NCI-H1417 treated with DMSO at 0.1 percent for 48 hours (cell line): ENCODE measurements at regions not wholly inside any gene's neighbourhood (a gene's known extent, or its start where the extent isn't known, plus 50 kb on each side); places are given as distances from the start of the nearest gene placed in this dataset.

ENCODE experiments used
- DNase-seq: peaks from one replicate; lab custom pipeline; 2025; lab: John Stamatoyannopoulos, UW

DNA sequence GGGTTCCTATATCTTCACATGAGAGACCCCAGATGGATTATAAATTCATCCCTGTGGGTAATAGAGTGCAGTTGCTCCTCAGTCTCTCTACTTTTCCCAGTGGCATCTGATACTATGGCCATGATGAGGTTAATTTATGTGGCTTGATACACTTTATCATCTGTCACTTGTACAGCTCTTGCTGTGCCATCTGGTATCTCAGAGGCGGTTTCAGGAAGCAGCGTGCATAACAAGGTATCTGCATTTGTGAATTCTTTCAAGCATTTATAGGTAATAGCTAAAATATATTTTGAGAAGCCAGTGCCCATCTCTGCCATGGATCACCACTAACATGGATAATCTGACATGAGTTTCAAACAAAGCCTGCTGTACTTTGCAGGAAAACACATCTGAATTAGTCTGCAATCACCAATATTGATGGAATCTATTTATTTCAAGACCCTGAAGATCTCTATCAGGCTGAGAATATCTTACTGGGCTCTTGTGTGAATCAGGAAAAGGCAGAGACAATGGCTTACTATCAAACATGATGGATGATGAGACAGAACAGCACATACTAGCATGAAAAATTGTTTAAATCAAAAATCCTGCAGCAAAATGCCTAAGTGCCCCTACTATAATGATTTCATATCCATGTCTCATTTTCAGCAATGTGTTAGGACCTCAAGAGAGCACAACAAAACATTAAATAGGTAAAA is 548.7 kb upstream of the MAP3K7 start:
- no peak for DNase-seq

DNA sequence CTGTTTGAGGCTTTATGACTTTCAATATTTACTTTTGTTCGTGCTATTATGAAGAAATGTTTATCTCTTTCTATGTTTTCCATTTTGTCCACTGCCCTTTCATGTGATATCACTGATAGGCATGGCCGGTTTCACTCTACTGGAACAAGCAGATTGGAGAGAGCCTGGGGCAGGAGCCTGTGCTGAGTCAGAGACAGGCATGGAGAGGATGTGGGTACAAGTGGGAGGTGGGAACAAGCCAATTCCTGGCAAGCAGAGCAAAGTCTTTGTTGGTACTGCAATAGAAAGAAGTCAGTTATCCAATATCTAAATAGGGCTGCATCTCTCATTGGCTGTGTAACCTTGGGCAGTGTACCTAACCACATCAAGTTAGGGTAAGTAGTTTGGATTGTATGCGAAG is 545.6 kb upstream of the MAP3K7 start:
- DNase-seq = no peak

DNA sequence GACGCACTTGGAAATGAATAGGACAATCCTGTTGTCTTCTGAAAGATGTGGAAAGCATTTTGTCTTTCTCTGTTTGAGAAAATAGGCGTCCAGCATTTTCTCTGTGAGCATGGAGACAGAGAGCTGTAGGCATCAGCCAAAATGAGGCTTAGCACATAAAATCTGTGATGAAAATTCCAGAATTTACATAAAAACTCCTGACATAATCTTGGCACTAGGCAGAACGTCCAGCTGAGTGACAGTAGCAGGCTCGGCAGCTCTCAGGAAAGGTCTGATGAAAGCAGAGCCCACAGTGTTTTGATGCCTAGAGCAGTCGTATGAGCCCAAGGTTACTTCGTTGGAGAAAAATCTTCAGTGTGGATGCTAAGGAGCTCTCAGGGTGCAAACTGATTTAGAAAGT is 543.3 kb upstream of the MAP3K7 start:
- DNase-seq = no peak

DNA sequence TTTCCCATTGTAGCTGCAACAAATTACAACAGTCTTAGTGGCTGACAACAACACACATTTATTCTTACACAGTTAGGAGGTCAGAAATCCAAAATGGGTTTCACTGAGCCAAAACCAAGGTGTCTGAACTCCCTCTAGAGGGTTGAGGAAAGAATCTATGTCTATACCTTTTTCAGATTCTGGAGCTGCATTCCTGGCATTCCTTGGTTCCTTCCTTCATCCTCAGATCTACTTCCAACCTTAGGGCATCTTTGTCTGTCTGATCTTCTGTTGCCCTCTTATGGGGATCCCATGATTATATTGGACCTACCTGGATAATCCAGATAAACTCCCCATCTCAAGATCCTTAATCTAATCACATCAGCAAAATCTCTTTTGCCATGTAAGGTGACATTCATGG is 540.9 kb upstream of the MAP3K7 start:
- no peak for DNase-seq

DNA sequence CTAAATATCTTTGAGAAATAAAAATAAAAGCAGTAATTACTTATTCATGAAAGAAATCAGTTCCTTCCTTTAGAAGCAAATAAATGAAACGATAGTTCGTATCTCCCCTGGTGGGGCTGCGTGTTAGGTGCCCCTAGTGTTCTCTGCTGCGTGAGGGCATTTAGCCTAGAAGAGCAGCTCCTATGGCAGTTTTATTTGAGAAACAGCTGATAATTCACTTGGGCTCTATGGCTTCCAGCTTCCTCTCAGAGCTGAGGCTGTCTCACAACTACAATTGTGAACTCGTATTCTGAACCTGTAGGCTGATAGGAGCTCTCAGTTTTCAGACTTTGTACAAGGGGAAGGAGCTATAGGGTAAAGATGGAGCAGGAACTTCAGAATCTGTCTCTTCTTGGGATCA is 540.0 kb upstream of the MAP3K7 start:
- DNase-seq = no peak

DNA sequence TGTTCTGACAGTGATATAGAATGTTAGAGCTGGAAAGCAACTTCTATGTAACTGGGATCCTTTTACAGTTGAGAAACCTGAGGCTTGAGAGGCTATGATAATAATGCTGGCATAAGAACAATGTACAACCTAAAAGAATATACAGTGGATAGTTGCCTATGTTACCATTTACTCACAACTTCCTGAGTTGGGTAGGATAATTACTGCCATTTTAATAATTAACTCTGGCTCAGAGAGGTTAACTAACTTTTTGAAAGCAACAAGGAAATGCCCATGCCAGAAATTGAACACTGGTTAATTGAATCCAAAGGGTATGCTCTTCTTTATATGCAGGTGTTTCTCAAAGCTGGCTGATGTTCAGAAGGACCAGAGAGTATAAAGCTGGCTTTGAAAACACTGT is 530.7 kb upstream of the MAP3K7 start:
- DNase-seq = no peak

DNA sequence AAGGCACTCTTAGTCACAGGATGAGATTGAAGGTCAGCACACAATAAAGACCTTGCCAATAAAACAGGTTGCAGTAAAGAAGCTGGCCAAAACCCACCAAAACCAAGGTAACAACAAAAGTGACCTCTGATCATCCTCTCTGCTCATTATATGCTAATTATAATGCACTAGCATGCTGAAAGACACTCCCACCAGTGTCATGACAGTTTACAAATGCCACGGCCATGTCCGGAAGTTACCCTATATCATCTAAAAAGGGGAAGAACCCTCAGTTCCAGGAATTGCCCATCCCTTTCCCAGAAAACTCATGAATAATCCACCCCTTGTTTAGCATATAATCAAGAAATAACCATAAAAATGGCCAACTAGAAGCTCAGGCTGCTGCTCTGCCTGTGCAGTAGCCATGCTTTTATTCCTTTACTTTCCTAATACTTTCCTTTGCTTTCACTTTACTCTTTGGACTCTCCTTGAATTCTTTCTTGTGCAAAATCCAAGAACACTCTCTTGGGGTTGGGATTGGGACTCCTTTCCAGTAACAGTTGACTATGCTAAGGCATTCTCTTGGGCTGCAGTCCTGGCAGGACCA is 527.3 kb upstream of the MAP3K7 start:
- no peak for DNase-seq

DNA sequence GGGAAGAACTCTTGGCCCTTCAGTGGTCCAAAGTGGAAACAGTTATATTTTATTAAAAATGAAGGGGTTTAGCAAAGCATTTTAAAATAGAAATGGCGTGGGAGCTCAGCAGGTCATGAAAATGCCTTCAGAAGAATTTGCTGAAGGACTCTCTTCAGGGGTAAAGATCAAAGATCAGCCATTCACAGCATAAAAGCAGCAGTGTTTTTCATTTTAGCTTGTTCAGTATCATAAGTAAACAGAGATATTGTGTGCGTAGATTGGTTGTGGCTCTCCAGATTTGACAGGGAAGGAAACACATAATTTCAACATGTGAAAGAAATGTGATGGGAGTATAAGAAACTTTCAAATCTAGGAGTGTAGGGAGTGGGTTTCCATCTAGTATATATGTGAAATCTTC is 519.2 kb upstream of the MAP3K7 start:
- no peak for DNase-seq

DNA sequence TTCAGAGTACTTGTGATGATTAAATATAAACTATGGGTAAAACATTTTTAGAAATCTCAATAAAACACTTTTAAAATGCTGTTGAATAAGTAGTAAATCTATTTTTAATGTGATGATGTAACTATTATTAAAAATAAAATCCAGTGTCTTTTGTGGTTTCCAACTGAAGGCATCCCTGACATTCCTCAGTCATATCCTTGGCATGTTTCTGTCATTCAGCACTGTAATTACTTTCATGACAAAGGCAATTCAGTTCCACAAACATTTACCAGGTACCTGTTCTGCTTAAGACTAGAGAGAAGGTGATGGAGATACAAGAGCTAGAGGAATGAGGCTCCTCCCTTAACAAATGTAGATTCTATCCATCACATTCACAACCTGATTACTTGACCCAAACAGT is 518.7 kb upstream of the MAP3K7 start:
- DNase-seq = no peak

DNA sequence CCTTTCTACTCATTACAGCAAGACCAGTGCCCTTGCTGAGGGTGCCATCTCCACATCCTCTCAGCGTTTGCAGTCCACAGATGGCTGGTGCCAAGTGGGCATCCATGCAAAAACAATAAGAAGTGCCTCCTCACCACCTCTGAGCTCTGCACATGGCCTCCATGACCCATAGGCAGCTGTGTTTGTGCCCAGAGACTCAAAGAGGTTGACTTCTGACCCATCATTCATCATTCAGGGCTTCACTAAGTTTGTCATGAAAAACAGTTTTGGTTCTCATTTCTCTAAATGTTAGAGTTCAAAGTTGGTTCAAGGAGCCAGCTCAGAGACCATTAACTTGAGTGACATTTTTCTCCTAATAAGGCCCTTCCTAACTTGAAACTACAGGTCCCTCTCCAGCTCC is 512.6 kb upstream of the MAP3K7 start:
- no peak for DNase-seq

DNA sequence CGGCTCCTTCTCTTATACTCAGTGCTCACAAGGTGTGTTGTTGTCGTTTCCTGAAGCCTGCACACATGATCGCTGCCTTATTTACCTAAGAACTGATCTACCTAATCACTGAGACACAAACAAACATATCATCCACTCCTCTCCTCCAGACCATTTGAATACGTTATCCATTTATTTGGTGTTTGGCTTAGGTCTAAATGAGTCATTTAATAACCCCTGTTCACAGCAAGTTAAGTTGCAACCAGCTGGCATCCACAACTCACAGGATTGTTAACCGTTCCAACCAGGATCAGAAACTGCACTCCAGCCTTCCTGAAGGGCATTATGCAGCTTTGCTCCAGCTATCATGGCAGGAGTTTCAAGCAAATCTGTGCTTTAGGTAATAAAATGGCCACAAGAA is 511.1 kb upstream of the MAP3K7 start:
- DNase-seq = peak; percentile 10

DNA sequence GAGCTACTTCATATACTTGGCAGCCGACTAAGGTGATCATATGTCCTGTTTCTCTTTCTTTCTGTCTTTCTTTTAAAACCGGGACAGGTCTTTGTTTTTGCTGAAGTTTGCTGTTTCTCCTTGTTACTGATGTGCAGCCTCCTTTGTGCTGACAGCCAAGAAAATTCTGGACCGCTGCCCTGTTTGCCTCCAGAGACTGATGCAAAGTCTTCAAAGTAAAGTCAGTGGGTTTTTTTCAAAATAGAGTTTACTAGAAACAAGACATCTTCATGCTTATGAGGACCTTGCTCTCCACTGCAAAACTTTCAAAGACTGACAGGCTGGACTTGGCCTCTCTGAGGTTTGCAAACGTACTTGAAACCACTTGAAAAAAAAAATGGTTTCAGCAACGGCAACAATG is 510.5 kb upstream of the MAP3K7 start:
- DNase-seq = no peak

DNA sequence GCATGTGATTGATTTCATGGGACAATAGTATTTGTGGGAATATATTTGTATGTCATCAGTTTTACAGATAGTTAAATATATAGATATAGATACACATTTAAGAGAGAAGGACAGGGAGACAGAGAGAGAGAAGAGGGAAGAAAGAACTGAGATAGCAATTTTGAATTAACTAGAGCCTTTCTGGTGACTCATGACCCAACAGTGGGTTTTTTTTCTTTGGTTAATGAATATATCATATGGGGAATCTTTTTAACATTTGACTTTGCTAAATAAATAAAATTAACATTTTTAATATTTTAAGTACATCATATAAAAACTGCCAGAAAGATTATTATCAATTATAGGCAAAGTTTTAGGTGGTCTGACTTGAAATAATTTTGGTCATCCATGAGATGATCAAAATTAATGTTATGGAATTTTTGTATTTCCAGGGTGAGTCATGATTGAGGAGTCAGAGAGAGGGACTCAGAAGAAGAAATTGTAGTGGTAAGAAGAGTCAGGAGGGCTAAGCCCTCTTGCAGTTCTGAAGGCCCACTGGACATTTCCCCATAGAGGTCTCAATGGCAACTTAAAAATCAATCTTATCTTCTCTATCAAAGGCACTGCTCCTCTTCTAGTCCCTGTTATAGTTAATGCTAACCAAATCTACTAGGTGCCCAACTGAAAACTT is 508.1 kb upstream of the MAP3K7 start:
- DNase-seq = no peak

DNA sequence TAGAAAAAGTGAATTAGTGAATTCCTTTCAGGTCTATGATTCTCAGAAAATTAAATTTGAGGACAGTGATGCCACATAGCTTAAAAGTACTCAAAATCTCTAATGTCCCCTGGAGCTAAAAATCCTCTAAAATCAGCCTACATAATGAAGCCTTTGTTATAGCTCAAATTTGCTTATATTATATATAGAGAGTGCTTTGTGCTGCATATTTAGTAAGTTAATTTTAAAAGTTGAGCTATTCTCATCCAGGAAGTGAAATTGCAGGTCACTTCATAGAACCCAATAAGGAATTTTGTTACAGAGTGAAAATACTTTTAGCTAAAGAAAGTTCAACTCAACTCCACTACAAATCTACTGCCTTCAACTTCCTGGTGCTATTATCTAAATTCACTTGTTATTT is 507.5 kb upstream of the MAP3K7 start:
- no peak for DNase-seq

DNA sequence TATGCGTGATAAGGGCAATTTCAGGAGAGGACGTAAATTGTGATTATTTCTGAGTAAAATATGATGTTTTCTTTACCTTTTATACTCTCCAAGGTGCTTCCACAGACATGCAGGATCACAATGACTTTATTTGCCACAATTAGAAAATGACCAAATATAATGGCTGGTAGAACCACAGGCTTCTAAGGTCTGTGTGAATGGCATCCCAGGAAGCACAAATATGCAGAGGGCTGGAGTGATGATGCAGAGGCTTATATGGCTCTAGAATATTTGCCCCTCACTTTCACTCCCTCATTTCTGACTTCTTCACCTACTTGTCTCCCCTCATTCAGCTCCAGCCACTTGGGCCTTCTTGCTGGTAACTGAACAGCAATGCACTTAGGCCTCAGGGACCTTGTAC is 502.1 kb upstream of the MAP3K7 start:
- DNase-seq = no peak

DNA sequence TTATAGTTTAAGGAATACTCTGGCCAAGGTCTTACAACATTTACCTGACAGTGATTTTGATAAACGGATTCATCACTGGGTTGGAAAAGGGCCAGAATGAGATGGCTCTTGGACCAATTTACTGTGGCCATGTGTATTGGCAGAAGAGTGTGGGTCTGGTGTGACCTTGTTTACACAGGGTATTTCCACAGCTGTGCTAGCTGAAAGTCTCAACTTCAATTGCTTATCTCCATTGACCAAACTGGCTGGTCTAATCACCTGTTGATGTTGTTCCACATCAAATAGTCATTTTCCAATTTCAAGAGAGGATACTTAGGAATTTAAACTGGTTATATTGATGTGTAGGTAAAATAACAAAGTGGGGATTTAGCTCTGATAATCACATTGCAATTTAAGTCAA is 501.6 kb upstream of the MAP3K7 start:
- DNase-seq = no peak

DNA sequence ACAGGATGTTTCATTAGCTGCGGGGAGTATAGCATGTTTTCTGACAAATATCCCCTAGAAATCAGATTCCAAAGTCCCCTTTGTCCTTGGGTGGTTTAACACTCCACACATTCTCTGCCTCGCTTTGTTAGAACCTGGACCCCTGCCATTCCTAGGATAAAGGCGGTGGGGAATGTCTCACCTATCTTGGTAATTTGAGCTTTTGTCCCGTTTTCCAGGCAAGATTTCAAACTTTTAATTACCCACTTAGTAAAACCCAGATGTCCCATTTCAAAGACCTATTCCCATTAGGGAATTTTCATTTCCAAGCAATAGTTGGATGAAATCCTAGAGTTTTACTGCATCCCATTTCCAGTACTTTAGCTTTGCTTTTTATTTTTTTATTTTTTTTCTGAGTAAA is 501.0 kb upstream of the MAP3K7 start:
- DNase-seq = no peak

DNA sequence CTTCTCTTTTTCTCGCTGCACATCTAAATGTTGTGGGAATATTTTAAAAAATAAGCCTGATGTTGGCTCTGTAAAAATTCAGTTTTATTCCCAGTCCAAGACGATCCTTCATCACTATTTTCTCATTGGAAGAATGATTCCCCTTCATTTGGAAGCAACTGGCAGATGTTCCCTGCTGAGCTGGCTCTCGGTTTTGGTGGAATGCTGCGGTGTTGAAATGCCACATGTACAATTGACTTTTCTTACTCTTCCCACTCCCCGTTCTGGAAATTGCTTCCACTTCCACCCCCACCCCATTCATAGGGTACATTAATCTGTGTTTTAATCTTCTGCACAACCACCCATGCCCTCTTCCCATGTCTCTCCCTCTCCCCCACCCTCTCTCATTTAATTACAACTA is 496.3 kb upstream of the MAP3K7 start:
- DNase-seq = no peak

DNA sequence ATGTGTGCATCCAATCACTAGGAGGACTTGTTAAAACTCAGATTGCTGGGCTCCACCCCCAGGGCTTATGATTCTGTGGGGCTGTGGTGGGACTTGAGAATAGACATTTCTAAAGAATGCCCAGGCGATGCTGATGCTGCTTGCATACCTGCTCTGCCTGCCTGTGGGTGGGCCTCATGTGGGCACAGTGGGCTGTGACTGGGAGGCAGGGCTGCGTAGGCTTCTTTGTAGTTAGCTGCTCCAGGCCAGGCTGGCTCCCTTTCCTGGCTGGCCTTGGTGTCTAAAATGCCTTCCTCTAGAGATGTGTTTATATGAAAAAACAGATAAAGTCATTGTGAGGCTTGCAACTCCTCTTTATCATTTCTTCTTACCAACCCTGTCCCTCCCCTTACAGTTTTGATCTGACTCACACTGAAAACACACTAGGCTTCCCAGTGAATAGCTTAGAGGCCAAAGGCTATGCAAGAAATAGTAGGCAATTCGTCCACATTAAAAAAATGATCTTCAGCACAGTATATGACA is 495.5 kb upstream of the MAP3K7 start:
- DNase-seq = no peak

DNA sequence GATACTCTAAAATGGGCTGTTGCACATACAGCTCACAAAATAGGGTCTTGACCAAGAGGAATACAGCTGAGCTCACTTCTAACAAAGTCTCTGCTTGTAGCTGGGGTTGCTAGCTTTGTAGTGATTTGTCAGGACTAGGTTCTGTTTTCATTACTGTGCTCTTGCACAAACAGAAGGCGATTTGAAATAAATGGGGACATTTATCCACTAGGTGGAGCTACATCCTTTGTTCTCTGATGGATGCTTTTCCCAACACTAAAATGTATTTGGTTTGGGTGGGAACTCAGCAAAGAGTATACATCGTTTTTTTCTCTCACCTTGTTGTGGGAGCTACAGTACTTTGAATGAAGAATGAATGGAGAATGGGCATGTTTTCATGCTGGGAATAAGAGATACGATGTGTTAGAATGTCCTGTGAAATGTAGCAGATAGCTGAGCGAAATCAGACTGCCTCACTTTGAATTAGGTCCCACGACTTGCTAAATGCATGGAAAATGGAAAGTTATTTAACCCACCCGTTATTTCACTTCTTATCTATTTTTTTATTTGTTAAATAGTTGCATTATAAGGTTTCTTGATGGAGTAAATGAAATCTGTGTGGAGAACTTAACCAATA is 494.7 kb upstream of the MAP3K7 start:
- no peak for DNase-seq

DNA sequence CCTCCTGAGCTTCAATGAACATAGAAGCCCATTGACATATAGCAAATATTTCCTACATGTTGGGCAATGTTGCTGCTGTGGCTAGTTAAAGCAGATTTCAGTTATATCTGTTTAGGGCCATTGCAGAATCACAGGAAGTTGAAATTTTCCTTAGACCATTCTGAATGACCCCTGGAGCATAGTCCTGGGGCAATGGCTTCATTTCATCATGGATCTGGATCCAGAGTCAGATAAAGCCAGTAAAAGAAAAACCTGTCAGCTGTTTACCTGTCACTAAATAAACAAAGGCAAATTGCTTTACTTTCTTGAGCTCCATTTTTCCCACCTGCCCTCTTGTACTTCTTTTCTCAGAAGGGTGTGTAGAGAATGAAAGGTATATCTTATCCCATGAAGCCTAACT is 494.0 kb upstream of the MAP3K7 start:
- no peak for DNase-seq

DNA sequence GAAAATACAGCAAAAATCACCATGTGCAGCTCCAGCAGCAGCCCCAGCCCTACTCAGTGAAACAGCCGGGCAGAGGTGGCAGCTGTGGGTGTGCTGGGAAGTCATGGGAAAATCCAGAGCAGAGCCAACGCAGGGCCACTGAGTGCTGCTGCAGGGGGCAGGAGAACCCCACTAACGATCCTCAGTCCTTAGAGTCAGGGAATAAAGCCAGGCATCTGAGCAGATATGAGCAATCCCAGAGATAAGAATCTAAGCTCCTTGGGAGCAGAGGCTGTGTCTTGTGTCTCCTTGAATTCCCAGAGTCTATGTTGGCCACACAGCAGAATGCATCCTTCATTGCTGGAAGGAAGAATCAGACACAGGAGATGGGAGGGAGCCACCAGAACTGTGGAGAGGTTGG is 493.1 kb upstream of the MAP3K7 start:
- no peak for DNase-seq
